T-helper 2 cell (primary cell): ENCODE measurements at regions not wholly inside any gene's neighbourhood (a gene's known extent, or its start where the extent isn't known, plus 50 kb on each side); places are given as distances from the start of the nearest gene placed in this dataset.

Experiments used
- DNase-seq, 5 experiments: peaks; one replicate each; pipeline versions ENCODE4 v3.0.0 to v3.0.0-alpha.2; 2012 to 2022

DNA sequence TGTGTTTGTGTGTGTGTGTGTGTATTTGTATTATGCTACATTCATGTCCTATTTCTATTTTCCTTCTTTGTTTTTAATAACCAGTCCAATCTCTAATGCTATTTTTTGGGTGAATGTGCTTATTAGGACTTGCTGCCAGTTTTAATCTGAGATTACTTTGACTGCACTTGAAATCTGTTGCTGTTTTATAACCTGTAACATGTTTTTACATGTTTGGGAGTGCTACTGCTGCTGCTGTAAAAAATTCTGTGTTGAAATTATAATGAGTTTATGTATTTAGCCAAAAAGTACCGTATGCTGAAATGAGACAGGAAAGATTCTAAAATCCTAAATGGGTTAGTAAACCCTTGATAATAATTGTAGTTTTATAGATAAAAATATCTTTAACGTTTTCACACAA, 104.7 kb upstream of the SSBP2 start:
- no peak for DNase-seq

DNA sequence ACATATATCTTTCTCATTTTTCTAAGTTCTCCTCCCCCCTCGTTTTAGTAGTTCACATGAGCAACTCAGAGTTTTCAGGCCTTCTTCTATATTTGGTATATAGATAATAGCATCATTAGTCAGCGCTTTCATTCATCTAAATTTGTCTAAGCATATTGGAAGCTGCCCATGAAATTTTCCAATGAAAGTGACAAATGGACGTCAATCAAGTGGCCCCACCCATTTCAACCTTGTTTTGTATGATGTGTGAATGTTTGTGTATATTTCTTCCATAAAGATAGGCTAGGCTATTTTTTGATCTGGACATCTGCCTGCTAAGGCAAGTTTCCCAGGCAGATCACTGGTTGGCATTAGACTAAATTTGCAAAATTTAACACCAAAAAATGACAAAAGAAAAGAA, 104.0 kb upstream of the SSBP2 start:
- no peak for DNase-seq

DNA sequence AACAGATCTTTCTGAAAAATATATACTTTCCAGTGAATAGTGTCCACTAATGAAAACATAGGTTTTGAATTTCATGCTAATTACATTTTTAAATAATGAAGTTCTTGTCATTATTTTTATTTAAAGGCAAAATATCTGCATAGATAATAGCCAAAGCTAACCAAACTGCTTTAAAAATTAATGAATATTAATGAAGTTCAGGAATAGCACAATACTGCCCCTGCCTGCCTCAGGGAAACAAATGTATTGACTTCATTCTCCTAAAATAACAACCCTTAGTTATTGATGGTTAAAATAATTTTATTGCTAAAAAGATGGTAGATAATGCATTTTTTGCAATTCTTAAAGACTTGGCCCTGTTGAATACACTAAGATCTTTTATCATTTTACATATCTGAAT, 103.6 kb upstream of the SSBP2 start:
- no peak for DNase-seq

DNA sequence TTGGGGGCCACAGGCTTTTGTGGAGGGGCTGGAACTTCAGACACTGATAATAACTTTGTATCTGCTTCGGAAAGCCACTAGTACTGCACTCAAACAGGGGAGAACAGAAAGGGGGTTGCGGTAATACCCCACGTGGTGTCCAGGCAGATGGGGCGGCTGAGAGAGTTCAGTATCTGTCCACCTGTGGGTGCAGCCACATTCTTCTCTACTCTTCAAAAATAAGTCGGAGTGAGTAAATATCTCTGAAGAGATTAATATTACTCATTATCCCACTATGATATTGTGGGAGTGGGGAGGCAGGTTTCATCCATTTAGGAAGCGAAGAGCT, 102.1 kb upstream of the SSBP2 start:
- DNase-seq = no peak

DNA sequence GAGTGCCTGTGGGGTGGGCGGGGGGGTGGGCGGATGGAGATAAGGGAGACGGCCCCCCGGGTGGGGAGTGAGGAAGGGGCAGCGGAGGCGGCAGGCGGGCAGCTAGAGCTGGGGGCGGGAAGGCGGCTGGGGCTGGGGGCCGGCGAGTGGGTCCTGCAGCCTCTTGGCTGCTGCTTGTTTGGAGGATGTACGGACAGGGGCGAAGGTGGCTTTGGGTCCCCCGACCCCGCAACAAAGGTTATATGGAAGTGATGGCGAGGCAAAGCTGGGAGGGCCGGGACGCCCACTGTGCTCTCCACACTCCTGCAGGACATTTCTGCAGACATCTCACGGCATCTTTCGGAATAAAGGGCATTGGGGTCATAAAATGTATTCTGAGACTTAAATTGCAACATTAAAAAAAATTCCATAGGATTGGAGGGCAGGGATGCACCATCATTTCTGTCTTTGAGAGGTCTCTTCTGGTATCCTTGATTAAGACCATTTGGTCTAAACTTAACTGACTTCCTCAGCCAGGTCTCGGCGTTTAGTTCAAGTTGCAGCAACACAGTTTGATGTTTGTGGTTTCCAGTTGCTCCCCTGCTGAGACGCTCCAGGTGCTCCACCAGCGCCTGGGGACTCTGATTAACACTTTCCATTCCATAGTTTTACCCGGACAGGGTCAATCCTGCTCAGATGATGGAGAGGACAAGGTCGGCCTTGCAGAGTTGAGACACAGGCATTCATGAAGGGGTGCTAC, 101.6 kb upstream of the SSBP2 start:
- DNase-seq = peak in 1 of 5 experiments; percentile 44

DNA sequence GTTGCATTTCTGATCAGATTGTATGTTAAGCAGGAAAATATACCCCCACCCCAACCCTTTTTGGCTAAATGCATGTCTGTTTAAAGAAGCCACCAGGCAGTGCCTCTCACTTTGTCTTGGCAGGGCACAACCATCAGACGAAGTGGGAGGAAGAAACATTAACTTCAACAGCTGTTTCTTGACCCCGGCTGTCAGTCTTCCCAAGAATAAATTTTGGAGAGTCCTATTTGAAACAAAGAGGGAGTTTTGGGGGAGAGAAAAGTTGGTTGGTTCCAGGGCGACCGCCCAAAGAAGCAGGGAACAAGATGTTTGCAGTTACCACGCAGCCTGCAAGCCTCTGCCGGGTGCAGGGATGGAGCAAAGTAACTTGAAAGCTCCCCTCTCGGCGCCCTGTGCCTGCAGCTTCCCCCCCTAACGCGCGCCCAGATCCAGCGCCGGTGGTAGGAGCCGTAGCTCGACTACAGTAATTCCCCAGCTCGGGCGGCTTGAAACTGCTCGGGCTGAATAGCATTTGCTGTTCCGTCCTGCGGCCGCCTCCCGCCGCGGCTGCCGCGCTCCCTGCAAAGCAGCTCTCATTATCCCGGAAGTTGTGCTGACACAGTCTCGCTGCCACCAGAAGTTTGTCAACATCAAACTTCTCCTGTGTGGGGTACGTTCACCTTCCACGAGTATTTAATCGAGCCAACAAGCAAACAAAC, 100.7 kb upstream of the SSBP2 start:
- peak; percentile 68 to 94 (median 83) for DNase-seq

DNA sequence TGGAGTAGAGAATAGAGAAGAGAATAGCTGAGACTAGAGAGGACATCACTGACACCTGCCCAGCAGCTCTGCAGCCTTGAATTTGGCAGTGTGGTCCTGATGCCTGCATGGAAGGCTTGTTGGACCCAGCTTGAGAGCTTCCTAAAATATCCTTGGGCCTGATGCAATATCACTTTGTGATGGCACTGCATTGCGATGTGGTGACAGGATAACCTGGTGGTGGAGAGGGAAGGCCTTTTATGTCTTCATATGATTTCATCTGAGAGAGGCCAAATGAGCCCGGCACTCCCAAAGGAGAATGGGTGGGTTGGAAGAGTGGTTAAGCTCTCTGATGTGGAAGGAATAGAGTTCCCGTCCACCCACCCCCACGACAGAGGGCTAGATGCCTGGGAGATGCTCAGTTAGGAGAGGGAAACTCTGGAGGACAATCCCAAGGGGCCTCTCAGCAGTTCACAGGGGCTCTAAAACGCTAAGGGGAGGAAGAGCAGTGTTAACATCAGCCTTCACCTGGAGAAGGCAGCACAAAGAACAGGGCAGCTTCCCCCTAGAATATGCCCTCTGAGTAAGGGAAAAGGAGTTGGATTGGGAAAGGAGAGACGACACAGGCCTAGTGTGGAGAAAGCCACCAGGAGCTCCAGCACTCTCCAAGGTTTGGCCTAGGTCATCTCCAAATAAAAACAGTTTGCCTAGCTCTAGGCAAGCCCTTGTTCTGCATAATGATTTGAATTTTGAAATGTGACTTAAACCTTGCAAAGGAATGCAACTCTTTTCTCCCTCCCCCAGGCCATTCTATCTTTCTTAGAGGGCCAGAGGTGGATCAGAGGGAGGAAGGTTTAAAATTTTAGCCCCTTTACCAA, 99.8 kb upstream of the SSBP2 start:
- no peak for DNase-seq

DNA sequence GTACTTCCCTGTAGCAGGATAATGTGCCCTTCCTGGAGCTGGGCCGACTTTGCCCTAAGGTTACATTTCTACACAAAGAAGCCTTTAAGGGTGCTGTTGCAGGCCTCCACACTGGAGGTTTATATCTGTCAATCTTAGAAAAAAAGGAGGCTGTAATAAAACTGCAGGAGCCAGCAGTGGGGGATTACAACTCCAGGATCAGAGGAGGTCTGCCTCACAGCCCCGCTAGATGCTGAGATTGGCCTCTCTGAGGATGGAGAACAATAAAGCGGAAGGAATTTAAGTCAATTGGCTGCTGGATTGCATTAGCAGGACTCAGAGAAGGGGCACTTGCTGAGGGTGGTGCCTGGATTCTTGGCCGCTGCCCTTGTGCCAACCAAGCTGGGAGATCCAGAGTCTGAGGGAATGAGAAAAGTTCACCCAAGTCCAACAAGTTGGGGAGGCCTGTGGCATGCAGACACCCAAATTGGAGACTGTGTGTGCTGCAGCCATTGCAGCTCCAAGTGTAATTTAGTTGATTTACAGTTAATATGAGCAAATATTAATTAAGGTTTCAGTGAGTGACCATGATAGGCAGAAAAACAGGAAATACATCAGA, 99.0 kb upstream of the SSBP2 start:
- no peak for DNase-seq

DNA sequence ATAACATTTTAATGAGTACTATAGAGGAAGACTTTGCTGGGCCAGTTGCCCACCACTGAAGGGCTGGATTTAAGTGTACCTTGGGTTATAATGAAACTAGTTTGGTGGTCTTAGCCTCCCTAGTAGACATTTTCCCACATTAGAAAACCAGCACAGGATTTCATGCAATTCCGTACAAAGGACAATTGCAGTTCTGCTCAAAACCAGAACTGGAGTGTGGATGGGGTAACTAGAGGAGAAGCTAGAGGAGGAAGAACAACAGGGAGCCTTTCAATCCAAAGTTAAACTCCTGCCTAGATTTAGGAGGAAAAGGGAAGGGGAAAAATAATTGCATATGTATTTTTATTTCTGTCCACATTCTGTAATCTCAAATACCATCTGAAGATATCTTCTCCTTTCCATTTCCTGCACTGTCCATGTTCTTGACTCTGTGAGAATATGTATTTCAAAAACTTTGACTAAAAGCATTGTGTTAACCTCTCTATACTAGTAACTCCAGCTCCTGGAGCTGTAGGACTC, 97.5 kb upstream of the SSBP2 start:
- no peak for DNase-seq

DNA sequence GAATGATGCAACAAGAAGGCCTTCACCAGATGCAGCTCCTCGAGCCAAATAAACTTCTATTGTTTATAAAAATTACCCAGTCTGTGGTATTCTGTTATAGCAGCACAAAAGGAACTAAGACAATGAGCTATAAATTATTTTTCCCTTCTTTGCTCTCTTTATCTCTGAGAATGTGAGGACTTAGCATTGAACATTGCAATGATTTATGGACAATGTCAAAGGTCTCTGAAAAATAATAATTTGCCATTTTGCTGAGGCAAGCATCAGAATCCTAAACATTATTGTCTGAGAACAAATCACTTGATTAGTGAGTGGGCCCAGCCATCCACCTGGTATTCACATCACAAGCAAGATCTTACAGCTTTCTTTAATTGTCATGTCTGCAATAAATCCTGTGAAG, 95.4 kb upstream of the SSBP2 start:
- DNase-seq = no peak

DNA sequence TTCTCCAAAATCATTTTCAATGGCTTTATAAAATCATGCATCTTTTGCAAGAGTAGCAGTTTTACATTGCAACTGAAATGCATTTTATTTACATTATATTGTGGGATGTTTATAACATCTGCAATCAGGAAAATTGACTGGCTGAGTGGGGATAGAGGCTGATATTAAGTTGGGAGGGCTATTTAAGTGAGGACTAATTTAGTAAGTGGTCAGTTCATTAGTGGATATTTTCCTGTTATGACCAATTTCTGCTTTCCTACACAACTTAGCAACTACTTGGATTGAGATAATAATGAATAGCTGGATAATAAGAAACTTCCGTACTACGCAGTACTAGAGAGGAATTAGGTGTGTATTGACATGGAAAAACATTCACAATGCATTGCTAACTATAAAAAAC, 92.9 kb upstream of the SSBP2 start:
- DNase-seq = no peak

DNA sequence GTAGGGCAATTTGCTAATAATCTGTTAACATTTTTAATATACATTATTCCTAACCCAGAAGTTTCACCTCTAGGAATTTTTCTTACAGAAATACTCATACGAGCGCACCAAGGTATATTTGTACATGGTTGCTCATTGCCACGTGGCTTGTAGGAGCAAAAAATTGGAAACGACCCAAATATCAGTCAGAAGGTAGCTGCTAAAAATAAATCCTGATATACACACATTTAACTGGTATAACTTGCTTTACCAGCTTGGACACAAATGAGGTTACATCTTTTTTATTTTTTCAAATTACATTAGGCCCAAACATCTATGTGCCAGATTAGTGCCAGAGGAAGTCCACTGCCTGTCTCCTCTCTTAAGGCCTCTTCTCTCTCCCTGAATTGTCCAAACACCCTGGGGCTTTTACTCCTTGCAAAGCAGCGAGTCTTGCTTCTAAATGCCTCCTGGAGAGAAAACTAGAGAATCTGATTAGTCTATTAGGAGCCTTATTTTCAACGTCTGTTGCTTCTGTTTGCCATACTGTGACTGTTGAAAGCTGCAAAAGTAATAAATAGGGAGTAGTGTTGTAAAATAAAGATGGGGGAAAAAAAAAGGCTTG, 92.0 kb upstream of the SSBP2 start:
- DNase-seq = no peak

DNA sequence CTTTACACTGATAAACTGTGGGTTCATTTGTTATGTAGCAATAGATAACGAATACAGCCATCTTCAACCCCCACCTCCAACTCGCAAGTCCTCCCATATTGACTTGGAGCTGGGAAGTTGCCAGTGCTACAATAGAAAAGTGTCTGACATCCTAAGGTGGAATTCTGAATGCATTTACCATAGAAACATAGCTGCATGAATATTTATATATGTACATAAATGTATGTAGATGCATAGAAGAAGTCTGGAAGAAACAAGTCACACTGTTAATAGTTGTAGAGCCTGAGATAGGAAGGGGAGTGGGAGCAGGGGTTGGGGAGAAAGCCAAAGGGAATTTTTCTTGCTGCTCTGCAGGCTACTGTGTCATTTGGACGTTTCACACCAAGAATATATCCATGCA, 88.1 kb upstream of the SSBP2 start:
- no peak for DNase-seq

DNA sequence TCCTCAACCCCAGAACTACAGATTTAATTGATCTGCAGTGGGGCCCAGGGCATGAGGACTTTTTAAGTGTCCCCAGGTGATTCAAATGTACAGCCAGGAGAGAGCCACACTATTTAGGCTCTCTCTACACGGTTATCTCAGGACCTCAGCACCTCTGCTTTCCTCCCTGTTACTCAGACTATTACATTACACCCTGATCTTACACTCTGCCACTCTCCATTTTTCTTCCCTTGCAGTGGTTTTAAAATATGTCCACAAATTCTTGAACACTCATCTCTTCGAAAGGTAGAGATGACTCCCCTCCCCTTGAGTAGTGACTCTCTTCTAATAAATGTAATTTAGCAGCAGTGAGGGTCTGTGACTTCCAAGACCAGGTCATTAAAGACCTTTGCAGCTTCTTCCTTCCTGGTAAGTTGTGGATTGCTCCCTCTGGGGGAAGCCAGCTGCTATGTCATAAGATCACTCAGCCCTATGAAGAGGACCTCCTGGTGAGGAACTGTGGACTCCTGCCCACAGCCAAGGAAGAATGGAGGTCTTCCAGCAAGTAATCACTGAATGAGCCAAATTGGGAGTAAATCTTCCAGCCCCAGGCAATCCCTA, 87.5 kb upstream of the SSBP2 start:
- DNase-seq = peak in 1 of 5 experiments; percentile 52

DNA sequence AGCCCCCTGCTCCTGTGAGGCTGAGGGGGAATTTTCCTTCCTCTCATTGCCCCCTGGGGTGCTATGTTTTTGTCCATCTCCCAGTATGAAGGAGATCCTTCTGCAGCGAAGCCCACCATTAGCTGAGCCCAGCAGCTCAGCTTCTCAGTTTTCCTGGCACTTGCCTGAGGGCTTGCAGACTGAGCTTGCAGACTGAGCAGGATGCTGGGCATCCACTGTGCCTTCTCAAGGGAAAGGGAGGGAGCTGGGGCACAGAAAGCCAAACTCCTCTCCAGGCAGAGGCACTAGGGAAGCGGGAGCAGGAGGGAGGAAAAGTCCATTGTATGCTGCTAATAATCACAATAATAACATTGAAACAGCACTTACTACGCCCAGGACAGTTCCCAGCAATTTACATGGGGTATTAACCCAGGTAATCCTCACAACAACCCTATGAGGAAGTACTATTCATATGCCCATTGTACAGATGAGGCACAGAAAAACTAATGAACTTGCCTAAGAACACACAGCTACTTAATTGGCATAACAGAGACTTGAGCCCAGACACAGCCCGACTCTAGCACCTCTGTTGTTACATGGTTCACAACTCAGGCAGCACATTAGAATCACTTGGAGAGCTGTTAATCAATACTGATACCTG, 86.9 kb upstream of the SSBP2 start:
- DNase-seq = no peak

DNA sequence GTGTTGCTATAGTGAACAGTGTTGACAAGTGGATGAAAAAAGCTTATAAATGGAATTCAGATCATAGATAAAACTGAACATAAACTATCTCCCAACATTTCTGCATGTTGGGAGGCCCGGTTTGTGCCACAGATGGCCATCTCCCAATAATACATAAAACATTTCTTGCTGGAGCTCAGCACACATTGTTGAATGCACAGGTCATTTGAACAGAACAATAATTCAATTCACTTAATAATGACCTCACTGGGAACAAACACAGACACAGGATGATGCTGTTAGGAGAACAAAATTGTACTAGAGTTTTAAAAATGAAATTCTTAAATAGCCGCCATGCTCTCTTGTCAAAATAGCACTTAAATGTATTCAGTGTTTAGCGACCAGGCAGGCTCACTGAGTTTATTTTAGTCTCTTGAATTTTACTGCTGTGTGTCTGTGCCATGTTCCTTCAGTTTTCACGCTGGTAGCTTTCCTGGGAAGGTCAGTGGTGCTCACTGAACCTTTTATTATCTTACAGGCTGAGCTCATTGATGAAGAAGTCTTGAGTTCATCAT, 85.0 kb upstream of the SSBP2 start:
- DNase-seq = no peak

DNA sequence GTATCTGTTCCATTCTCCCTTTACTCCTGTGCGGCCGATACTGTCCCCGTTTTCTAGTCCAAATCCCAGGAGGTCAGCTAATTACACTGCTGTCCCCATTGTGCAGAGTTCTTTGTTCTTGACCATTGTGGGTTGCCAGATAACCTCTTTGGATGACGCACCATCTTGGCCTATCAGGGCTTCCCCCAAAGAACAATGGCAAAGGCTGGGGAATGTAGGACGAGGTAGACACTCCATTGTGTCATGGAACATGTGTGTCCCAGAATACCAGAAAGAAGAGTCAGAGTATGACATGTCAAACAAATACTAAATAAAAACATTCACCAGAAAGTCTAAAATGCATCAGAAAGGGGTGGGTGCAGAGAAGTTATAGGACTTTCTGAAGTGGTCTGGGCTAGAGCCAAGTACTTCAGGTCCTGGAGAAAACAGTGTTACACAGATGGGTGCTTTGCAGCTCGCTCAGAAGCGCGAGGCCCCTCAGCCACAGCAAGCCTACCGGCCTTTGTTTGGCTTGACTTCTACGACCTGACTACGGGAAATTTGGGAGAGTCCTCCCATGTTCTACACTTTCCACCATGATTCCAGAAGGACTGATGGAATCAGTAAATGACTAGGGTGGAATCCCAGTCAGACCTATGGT, 83.2 kb upstream of the SSBP2 start:
- no peak for DNase-seq

DNA sequence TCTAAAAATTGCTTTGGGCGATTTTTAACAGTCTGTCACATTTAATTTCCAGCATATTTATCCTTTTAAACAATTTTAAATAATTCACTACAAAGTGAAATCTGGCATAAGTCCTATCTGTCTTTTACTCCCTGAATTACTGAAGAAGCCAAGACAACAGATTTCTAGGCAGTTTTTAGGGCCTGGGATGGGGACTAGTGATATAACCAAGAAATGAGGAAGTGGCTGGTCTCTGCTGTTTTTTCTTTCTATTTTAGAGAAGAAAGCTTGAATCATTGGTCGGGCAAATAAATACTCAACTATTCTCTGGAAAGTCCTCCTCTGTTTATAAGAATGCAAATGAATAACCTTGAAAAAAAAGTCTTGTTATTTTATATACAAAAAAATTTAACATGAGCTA, 79.7 kb upstream of the SSBP2 start:
- no peak for DNase-seq

DNA sequence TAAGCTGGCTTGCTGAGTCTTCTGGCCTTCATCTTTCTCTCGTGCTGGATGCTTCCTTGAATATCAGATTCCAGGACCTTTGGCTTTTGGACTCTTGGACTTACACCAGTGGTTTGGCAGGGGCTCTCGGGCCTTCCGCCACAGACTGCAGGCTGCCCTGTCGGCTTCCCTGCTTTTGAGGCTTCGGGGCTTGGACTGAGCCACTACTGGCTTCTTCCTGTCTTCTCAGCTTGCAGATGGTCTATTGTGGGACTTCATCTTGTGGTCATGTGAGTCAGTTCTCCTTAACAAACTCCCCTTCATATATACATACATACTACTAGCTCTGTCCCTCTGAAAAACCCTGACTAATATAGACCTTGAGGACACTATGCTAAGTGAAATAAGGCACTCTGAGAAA, 78.3 kb upstream of the SSBP2 start:
- no peak for DNase-seq

DNA sequence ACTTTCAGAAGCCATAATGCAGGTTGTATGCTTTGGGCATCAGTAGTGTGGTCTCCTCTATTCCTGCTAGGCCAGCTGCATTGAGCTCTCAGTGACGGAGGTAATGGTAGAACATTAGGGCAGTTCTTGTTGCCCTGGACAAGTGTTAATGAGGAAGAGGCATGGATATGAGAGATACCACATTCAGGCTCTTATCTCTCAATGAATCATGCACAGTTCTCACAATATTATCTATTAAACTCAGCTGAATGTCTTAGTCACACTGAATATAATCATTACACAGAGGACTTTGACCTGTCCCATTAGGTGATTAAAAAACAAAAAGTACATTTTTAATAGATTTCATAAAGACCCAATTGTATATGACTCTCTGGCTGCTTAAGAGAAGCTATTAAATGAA, 76.6 kb upstream of the SSBP2 start:
- DNase-seq = no peak

DNA sequence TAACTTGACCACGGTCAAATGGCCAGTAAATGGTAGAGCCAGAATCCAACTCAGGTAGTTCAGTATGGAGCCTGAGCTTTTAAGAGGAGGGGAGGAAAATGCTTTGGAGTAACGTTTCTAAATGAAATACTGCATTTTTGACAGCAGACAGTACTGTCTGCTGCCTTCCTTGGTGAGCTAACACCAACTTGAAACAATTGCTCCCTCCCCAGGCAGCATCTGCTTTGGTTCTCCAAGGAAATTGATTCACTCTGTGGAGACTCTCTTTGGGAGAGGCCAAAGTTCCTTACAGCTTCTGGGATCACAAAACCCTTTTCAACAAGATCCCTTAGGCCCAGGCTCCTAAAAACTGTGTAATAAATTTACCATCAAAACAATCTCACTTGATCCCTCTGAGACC, 75.2 kb upstream of the SSBP2 start:
- no peak for DNase-seq
